ENCODE measurements at regions not wholly inside any gene's neighbourhood (a gene's known extent, or its start where the extent isn't known, plus 50 kb on each side); places are given as distances from the start of the nearest gene placed in this dataset.

GRCh38 chr7:16317406-16317805, 103.9 kb downstream of the CRPPA start:
- intact Hi-C loops (cut with DNase I; ENCODE audit: low total_unique reads) = no loop called here
- TF ChIP-seq, protein P1, sequence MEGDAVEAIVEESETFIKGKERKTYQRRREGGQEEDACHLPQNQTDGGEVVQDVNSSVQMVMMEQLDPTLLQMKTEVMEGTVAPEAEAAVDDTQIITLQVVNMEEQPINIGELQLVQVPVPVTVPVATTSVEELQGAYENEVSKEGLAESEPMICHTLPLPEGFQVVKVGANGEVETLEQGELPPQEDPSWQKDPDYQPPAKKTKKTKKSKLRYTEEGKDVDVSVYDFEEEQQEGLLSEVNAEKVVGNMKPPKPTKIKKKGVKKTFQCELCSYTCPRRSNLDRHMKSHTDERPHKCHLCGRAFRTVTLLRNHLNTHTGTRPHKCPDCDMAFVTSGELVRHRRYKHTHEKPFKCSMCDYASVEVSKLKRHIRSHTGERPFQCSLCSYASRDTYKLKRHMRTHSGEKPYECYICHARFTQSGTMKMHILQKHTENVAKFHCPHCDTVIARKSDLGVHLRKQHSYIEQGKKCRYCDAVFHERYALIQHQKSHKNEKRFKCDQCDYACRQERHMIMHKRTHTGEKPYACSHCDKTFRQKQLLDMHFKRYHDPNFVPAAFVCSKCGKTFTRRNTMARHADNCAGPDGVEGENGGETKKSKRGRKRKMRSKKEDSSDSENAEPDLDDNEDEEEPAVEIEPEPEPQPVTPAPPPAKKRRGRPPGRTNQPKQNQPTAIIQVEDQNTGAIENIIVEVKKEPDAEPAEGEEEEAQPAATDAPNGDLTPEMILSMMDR (IDR thresholded peaks at IDR 0.05) = no peak
- TF ChIP-seq EP300 (IDR thresholded peaks at IDR 0.05) (no peak), POLR2A (IDR thresholded peaks at IDR 0.05) (no peak), POLR2AphosphoS5 (IDR thresholded peaks at IDR 0.05) (no peak)
- 41 to 94% (median 91%) methylated on average over 1 of the region's 1 CpG for WGBS, 5 donors
- no peak for DNase-seq
- H3K27me3 ChIP-seq = no peaks in the 10 kb centered on the region
- no peaks in the 10 kb centered on the region for H3K4me1 ChIP-seq
- no peaks in the 10 kb centered on the region for H3K36me3 ChIP-seq
- no peak overlapping the region for H3K4me3 ChIP-seq
- no peak overlapping the region for H3K27ac ChIP-seq
- H3K9me3 ChIP-seq = no peaks in the 10 kb centered on the region

DNA sequence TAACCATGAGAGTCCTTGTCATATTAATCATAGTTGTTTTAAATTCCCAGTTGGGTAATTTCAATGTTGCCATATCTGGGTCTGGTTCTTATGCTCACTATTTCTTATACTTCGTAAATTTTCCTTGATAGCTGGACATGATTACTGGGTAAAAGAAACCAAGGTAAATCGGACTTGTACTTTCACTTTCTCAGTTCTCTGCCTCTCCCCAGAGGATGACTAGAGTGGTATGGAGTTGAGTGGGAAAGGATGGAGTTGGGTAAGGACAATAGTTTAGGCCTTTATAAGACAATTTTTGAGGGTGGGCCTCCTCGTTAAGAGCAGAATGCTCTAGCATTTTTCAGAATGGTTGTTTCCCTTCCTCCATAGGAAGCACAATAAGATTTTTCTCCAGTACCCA, 106.1 kb downstream of the CRPPA start:
- WGBS, 5 donors = 83 to 88% (median 87%) methylated on average over 3 of the region's 3 CpGs
- no peaks in the 10 kb centered on the region for H3K36me3 ChIP-seq
- TF ChIP-seq EP300 (IDR thresholded peaks at IDR 0.05) = no peak
- TF ChIP-seq, protein P1 (IDR thresholded peaks at IDR 0.05) = no peak
- TF ChIP-seq POLR2A (IDR thresholded peaks at IDR 0.05) = no peak
- TF ChIP-seq POLR2AphosphoS5 (IDR thresholded peaks at IDR 0.05) = no peak
- no peak for DNase-seq
- H3K9me3 ChIP-seq = no peaks in the 10 kb centered on the region
- H3K4me3 ChIP-seq = no peak overlapping the region
- no peaks in the 10 kb centered on the region for H3K27me3 ChIP-seq
- no peak overlapping the region for H3K27ac ChIP-seq
- intact Hi-C loops (cut with DNase I; ENCODE audit: low total_unique reads) = no loop called here
- H3K4me1 ChIP-seq = no peaks in the 10 kb centered on the region

- intact Hi-C loops (cut with DNase I; ENCODE audit: low total_unique reads) = no loop called here
- Histone ChIP-seq H3K27me3 (no peaks in the 10 kb centered on the region), H3K27ac (no peak overlapping the region), H3K36me3 (peaks cover 0 to 9% (median 0%) of the 10 kb centered on the region in 4 donors), H3K4me3 (no peak overlapping the region), H3K4me1 (no peaks in the 10 kb centered on the region), H3K9me3 (no peaks in the 10 kb centered on the region)
- WGBS, 5 donors = 93 to 98% (median 96%) methylated on average over 2 of the region's 2 CpGs
- DNase-seq = no peak
- TF ChIP-seq, protein P1 (IDR thresholded peaks at IDR 0.05) = no peak
- TF ChIP-seq POLR2A (IDR thresholded peaks at IDR 0.05) = no peak
- no peak for TF ChIP-seq EP300 (IDR thresholded peaks at IDR 0.05)
- no peak for TF ChIP-seq POLR2AphosphoS5 (IDR thresholded peaks at IDR 0.05)
These were observed 112.2 kb downstream of the CRPPA start for GRCh38 chr7:16309129-16309528.

- Histone ChIP-seq H3K27me3 (no peaks in the 10 kb centered on the region), H3K9me3 (no peaks in the 10 kb centered on the region), H3K27ac (no peak overlapping the region), H3K4me3 (no peak overlapping the region), H3K4me1 (peaks cover 0 to 24% (median 4%) of the 10 kb centered on the region in 4 donors), H3K36me3 (peaks cover 0 to 9% (median 0%) of the 10 kb centered on the region in 4 donors)
- 59 to 70% (median 68%) methylated on average over 4 of the region's 4 CpGs for WGBS, 5 donors
- intact Hi-C loops (cut with DNase I; ENCODE audit: low total_unique reads) = no loop called here
- no peak for DNase-seq
- TF ChIP-seq POLR2AphosphoS5 (IDR thresholded peaks at IDR 0.05) (no peak), EP300 (IDR thresholded peaks at IDR 0.05) (no peak), POLR2A (IDR thresholded peaks at IDR 0.05) (no peak)
- TF ChIP-seq, protein P1 (IDR thresholded peaks at IDR 0.05) = no peak
These were observed 120.0 kb downstream of the CRPPA start for GRCh38 chr7:16301291-16301690.
